ENCODE measurements at regions not wholly inside any gene's neighbourhood (a gene's known extent, or its start where the extent isn't known, plus 50 kb on each side); places are given as distances from the start of the nearest gene placed in this dataset.

DNA sequence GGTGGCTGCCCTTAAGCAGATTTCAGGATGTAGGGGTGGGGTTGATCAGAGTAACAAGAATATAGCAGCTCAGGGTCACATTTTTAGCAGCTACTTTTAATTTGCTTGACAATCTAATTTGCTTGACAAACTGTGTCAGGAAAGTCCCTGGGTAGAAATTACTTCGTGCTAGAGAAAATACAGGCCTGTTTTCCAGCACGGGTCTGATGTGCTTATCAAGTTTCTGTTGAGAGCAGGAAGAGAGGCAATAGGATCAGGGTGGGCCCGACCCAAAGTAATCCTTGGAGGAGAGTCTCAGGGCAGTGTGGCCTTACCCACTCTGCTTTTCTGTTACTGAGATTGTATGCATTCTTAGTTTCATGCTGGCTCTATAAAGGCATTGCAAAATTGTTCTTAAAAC is 221.5 kb downstream of the TSN start:
- TF ChIP-seq CTCF (IDR thresholded peaks at IDR 0.05; ENCODE audit: borderline replicate concordance, extremely low read depth, insufficient read depth), result no peak
- H3K4me1 ChIP-seq (ENCODE audit: control insufficient read depth in 2 of 3, insufficient read depth in 2 of 3, low read depth in 1 of 3, low read length in 3 of 3), result peaks cover 0 to 6% (median 4%) of the 10 kb centered on the region in 3 donors
- H3K27me3 ChIP-seq (ENCODE audit: control insufficient read depth, insufficient read depth, low read length), result no peaks in the 10 kb centered on the region
- H3K36me3 ChIP-seq (ENCODE audit: control insufficient read depth in 2 of 3, insufficient read depth in 3 of 3, low read length in 3 of 3), result no peaks in the 10 kb centered on the region
- peak in 1 of 5 donors; percentile 22 for DNase-seq
- no peak for FAIRE-seq
- no peak overlapping the region for H3K9ac ChIP-seq (ENCODE audit: low read length in 3 of 3)
- no peak overlapping the region for H3K27ac ChIP-seq (ENCODE audit: low read depth in 2 of 2, low read length in 2 of 2)
- intact Hi-C loops (cut with DNase I), result no loop called here
- H3K9me3 ChIP-seq (ENCODE audit: control insufficient read depth in 2 of 3, insufficient read depth in 1 of 3, low read length in 3 of 3), result no peaks in the 10 kb centered on the region
- no peak overlapping the region for H3K4me3 ChIP-seq (ENCODE audit: low read length in 3 of 3)

GRCh38 chr2:121977326-121977725 is 221.9 kb downstream of the TSN start:
- H3K4me1 ChIP-seq (ENCODE audit: control insufficient read depth in 2 of 3, insufficient read depth in 2 of 3, low read depth in 1 of 3, low read length in 3 of 3), result peaks cover 0 to 6% (median 4%) of the 10 kb centered on the region in 3 donors
- no peak overlapping the region for H3K27ac ChIP-seq (ENCODE audit: low read depth in 2 of 2, low read length in 2 of 2)
- DNase-seq (no peak), FAIRE-seq (no peak)
- H3K36me3 ChIP-seq (ENCODE audit: control insufficient read depth in 2 of 3, insufficient read depth in 3 of 3, low read length in 3 of 3), result no peaks in the 10 kb centered on the region
- H3K9me3 ChIP-seq (ENCODE audit: control insufficient read depth in 2 of 3, insufficient read depth in 1 of 3, low read length in 3 of 3), result no peaks in the 10 kb centered on the region
- H3K9ac ChIP-seq (ENCODE audit: low read length in 3 of 3), result no peak overlapping the region
- intact Hi-C loops (cut with DNase I), result no loop called here
- no peak for TF ChIP-seq CTCF (IDR thresholded peaks at IDR 0.05; ENCODE audit: borderline replicate concordance, extremely low read depth, insufficient read depth)
- H3K4me3 ChIP-seq (ENCODE audit: low read length in 3 of 3), result no peak overlapping the region
- no peaks in the 10 kb centered on the region for H3K27me3 ChIP-seq (ENCODE audit: control insufficient read depth, insufficient read depth, low read length)

GRCh38 chr2:121992700-121993099 is 237.2 kb downstream of the TSN start:
- H3K27ac ChIP-seq (ENCODE audit: low read depth in 2 of 2, low read length in 2 of 2), result no peak overlapping the region
- H3K4me1 ChIP-seq (ENCODE audit: control insufficient read depth in 2 of 3, insufficient read depth in 2 of 3, low read depth in 1 of 3, low read length in 3 of 3), result peaks cover 0 to 8% (median 0%) of the 10 kb centered on the region in 3 donors
- FAIRE-seq (no peak), DNase-seq (no peak)
- no peak overlapping the region for H3K9ac ChIP-seq (ENCODE audit: low read length in 3 of 3)
- no peaks in the 10 kb centered on the region for H3K36me3 ChIP-seq (ENCODE audit: control insufficient read depth in 2 of 3, insufficient read depth in 3 of 3, low read length in 3 of 3)
- intact Hi-C loops (cut with DNase I), result no loop called here
- H3K27me3 ChIP-seq (ENCODE audit: control insufficient read depth, insufficient read depth, low read length), result no peaks in the 10 kb centered on the region
- H3K9me3 ChIP-seq (ENCODE audit: control insufficient read depth in 2 of 3, insufficient read depth in 1 of 3, low read length in 3 of 3), result no peaks in the 10 kb centered on the region
- no peak overlapping the region for H3K4me3 ChIP-seq (ENCODE audit: low read length in 3 of 3)
- no peak for TF ChIP-seq CTCF (IDR thresholded peaks at IDR 0.05; ENCODE audit: borderline replicate concordance, extremely low read depth, insufficient read depth)

- Histone ChIP-seq H3K4me1 (ENCODE audit: control insufficient read depth in 2 of 3, insufficient read depth in 2 of 3, low read depth in 1 of 3, low read length in 3 of 3) (peaks cover 0 to 8% (median 1%) of the 10 kb centered on the region in 3 donors), H3K4me3 (ENCODE audit: low read length in 3 of 3) (no peak overlapping the region), H3K27ac (ENCODE audit: low read depth in 2 of 2, low read length in 2 of 2) (no peak overlapping the region), H3K9me3 (ENCODE audit: control insufficient read depth in 2 of 3, insufficient read depth in 1 of 3, low read length in 3 of 3) (no peaks in the 10 kb centered on the region), H3K27me3 (ENCODE audit: control insufficient read depth, insufficient read depth, low read length) (no peaks in the 10 kb centered on the region), H3K36me3 (ENCODE audit: control insufficient read depth in 2 of 3, insufficient read depth in 3 of 3, low read length in 3 of 3) (no peaks in the 10 kb centered on the region), H3K9ac (ENCODE audit: low read length in 3 of 3) (no peak overlapping the region)
- no peak for FAIRE-seq
- TF ChIP-seq CTCF (IDR thresholded peaks at IDR 0.05; ENCODE audit: borderline replicate concordance, extremely low read depth, insufficient read depth), result no peak
- intact Hi-C loops (cut with DNase I), result no loop called here
- no peak for DNase-seq
Measured at GRCh38 chr2:121993682-121994081, 238.2 kb downstream of the TSN start.
